ENCODE measurements at regions not wholly inside any gene's neighbourhood (a gene's known extent, or its start where the extent isn't known, plus 50 kb on each side); places are given as distances from the start of the nearest gene placed in this dataset.

DNA sequence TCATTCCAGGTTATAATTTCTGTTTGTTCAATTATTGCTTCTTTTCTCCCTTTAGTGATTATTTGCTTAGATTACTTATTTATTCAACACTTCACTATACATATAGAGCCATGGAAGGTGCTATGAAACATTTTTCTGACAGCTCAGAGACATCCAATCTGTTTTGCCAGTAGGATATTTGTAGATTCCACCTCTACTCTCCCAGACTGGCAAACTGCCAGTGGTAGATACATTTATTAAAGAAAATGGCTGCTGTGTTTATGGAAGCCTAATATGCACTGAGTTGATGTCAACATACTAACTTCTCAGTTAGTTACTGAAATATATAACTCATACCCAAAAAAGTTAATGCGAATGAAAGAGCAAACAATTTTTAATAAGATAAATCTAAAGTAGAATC, 348.6 kb downstream of the TRAM1L1 start:
- H3K27me3 ChIP-seq (ENCODE audit: insufficient read depth, low read length), result no peaks in the 10 kb centered on the region
- Mint-ChIP-seq H3K27ac (no peak overlapping the region), H3K36me3 (no peaks in the 10 kb centered on the region), H3K27me3 (no peaks in the 10 kb centered on the region), H3K9me3 (peaks cover 0 to 9% (median 4%) of the 10 kb centered on the region in 8 donors), H3K4me3 (no peak overlapping the region), H3K4me1 (no peaks in the 10 kb centered on the region)
- no peak for DNase-seq
- peaks cover 0 to 7% of the 10 kb centered on the region in 2 donors for H3K9me3 ChIP-seq (ENCODE audit: control insufficient read depth in 1 of 2, low read length in 2 of 2)
- no peaks in the 10 kb centered on the region for H3K4me1 ChIP-seq (ENCODE audit: insufficient read depth, low read length)
- intact Hi-C loops (cut with micrococcal nuclease), result no loop called here
- POLR2A ChIA-PET (ENCODE audit: partially characterized antibody), result no interaction called here
- H3K4me3 ChIP-seq (ENCODE audit: low read length in 2 of 2), result no peak overlapping the region
- H3K27ac ChIP-seq (ENCODE audit: low read depth, low read length), result no peak overlapping the region
- H3K36me3 ChIP-seq (ENCODE audit: insufficient read depth, low read length), result no peaks in the 10 kb centered on the region
- CTCF ChIA-PET (ENCODE audit: partially characterized antibody), result no interaction called here

GRCh38 chr4:116734178-116734577, 351.2 kb downstream of the TRAM1L1 start:
- DNase-seq, result no peak
- ChIA-PET CTCF (ENCODE audit: partially characterized antibody) (no interaction called here), POLR2A (ENCODE audit: partially characterized antibody) (no interaction called here)
- Mint-ChIP-seq H3K36me3 (no peaks in the 10 kb centered on the region), H3K4me3 (no peak overlapping the region), H3K4me1 (no peaks in the 10 kb centered on the region), H3K27ac (no peak overlapping the region), H3K27me3 (no peaks in the 10 kb centered on the region), H3K9me3 (peaks cover 0 to 4% (median 0%) of the 10 kb centered on the region in 8 donors)
- Histone ChIP-seq H3K36me3 (ENCODE audit: insufficient read depth, low read length) (no peaks in the 10 kb centered on the region), H3K4me3 (ENCODE audit: low read length in 2 of 2) (no peak overlapping the region), H3K27me3 (ENCODE audit: insufficient read depth, low read length) (no peaks in the 10 kb centered on the region), H3K4me1 (ENCODE audit: insufficient read depth, low read length) (no peaks in the 10 kb centered on the region), H3K27ac (ENCODE audit: low read depth, low read length) (no peak overlapping the region), H3K9me3 (ENCODE audit: control insufficient read depth in 1 of 2, low read length in 2 of 2) (peaks cover 0 to 3% of the 10 kb centered on the region in 2 donors)
- intact Hi-C loops (cut with micrococcal nuclease), result no loop called here

DNA sequence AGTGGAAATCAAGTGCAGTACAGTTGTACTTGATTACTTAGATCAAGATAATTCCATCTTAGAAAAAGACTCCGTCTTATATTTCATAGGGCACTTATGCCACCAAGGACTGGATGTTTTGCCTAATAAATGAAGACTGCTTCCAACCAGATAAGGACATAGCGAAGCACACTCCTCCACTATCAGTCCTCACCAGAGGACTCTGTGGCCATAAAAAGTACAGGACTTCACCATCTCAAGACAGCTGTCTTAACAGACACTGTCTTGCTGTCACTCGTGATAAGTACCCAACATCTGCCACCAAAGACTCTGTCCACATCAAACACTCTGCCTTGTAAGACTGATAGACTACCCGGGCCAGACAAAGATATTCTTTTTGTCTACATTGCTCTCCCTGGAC, 352.0 kb downstream of the TRAM1L1 start:
- no peaks in the 10 kb centered on the region for H3K4me1 ChIP-seq (ENCODE audit: insufficient read depth, low read length)
- no peaks in the 10 kb centered on the region for H3K9me3 ChIP-seq (ENCODE audit: control insufficient read depth in 1 of 2, low read length in 2 of 2)
- no peaks in the 10 kb centered on the region for H3K27me3 ChIP-seq (ENCODE audit: insufficient read depth, low read length)
- no peak overlapping the region for H3K27ac Mint-ChIP-seq
- H3K27me3 Mint-ChIP-seq, result no peaks in the 10 kb centered on the region
- H3K36me3 ChIP-seq (ENCODE audit: insufficient read depth, low read length), result no peaks in the 10 kb centered on the region
- H3K9me3 Mint-ChIP-seq, result peaks cover 0 to 4% (median 0%) of the 10 kb centered on the region in 8 donors
- DNase-seq, result no peak
- no peaks in the 10 kb centered on the region for H3K4me1 Mint-ChIP-seq
- H3K36me3 Mint-ChIP-seq, result no peaks in the 10 kb centered on the region
- intact Hi-C loops (cut with micrococcal nuclease), result no loop called here
- H3K4me3 ChIP-seq (ENCODE audit: low read length in 2 of 2), result no peak overlapping the region
- H3K27ac ChIP-seq (ENCODE audit: low read depth, low read length), result no peak overlapping the region
- ChIA-PET CTCF (ENCODE audit: partially characterized antibody) (no interaction called here), POLR2A (ENCODE audit: partially characterized antibody) (no interaction called here)
- no peak overlapping the region for H3K4me3 Mint-ChIP-seq

DNA sequence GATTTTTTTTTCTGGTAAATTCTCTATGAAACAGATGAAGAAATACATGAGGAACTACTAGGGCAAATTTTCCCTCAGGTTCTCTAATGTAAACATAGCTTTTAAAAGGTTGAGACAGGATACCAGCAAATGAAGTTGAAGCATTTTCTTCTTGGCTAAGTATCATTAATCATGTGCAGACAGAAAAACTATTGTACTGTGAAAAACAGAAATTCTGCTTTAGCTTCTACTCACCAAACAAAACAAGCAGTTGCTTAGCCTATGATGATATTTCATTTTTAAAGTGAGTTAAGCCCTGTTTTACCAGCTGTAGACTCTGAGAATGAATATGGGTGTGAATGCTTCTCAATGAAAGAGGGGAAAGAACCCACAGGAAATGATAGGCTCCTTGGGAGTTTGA, 358.9 kb downstream of the TRAM1L1 start:
- H3K36me3 ChIP-seq (ENCODE audit: insufficient read depth, low read length), result no peaks in the 10 kb centered on the region
- no peaks in the 10 kb centered on the region for H3K27me3 Mint-ChIP-seq
- H3K27ac ChIP-seq (ENCODE audit: low read depth, low read length), result no peak overlapping the region
- H3K9me3 Mint-ChIP-seq, result peaks cover 0 to 8% (median 3%) of the 10 kb centered on the region in 8 donors
- H3K4me1 ChIP-seq (ENCODE audit: insufficient read depth, low read length), result no peaks in the 10 kb centered on the region
- no peak overlapping the region for H3K4me3 ChIP-seq (ENCODE audit: low read length in 2 of 2)
- H3K4me1 Mint-ChIP-seq, result no peaks in the 10 kb centered on the region
- H3K27ac Mint-ChIP-seq, result no peak overlapping the region
- ChIA-PET POLR2A (ENCODE audit: partially characterized antibody) (no interaction called here), CTCF (ENCODE audit: partially characterized antibody) (no interaction called here)
- no peak overlapping the region for H3K4me3 Mint-ChIP-seq
- intact Hi-C loops (cut with micrococcal nuclease), result no loop called here
- H3K36me3 Mint-ChIP-seq, result no peaks in the 10 kb centered on the region
- H3K27me3 ChIP-seq (ENCODE audit: insufficient read depth, low read length), result no peaks in the 10 kb centered on the region
- H3K9me3 ChIP-seq (ENCODE audit: control insufficient read depth in 1 of 2, low read length in 2 of 2), result no peaks in the 10 kb centered on the region
- DNase-seq, result no peak

- H3K27me3 ChIP-seq (ENCODE audit: insufficient read depth, low read length), result no peaks in the 10 kb centered on the region
- no peaks in the 10 kb centered on the region for H3K36me3 ChIP-seq (ENCODE audit: insufficient read depth, low read length)
- H3K9me3 ChIP-seq (ENCODE audit: control insufficient read depth in 1 of 2, low read length in 2 of 2), result no peaks in the 10 kb centered on the region
- no peaks in the 10 kb centered on the region for H3K36me3 Mint-ChIP-seq
- H3K27ac Mint-ChIP-seq, result no peak overlapping the region
- no peaks in the 10 kb centered on the region for H3K4me1 Mint-ChIP-seq
- CTCF ChIA-PET (ENCODE audit: partially characterized antibody), result no interaction called here
- POLR2A ChIA-PET (ENCODE audit: partially characterized antibody), result no interaction called here
- H3K27me3 Mint-ChIP-seq, result no peaks in the 10 kb centered on the region
- H3K4me3 Mint-ChIP-seq, result no peak overlapping the region
- no peak for DNase-seq
- no peak overlapping the region for H3K27ac ChIP-seq (ENCODE audit: low read depth, low read length)
- no peaks in the 10 kb centered on the region for H3K4me1 ChIP-seq (ENCODE audit: insufficient read depth, low read length)
- intact Hi-C loops (cut with micrococcal nuclease), result no loop called here
- no peak overlapping the region for H3K4me3 ChIP-seq (ENCODE audit: low read length in 2 of 2)
- peaks cover 0 to 8% (median 3%) of the 10 kb centered on the region in 8 donors for H3K9me3 Mint-ChIP-seq
Observed at GRCh38 chr4:116724249-116724648, 361.1 kb downstream of the TRAM1L1 start.

DNA sequence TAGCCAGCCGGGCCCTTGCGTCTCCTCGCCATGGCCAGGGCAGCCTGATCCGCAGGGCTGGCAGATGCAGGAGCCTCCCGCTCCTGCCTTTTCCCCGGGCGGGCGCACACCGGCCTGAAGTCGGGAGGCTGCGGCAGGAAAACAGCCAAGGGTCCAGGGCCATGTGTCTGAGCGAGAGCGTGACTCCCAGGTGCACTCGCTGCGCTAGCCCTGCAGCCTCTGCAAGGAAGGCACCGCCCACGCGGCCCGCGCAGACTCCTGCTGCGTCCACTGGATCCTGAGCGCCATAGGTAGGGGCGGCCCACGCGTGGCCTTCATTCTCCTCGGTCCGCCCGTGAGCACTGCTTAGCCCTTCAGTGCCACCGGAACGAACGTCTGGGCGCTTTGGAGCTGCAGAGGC, 379.9 kb downstream of the TRAM1L1 start:
- Histone ChIP-seq H3K27me3 (ENCODE audit: insufficient read depth, low read length) (no peaks in the 10 kb centered on the region), H3K4me1 (ENCODE audit: insufficient read depth, low read length) (no peaks in the 10 kb centered on the region), H3K4me3 (ENCODE audit: low read length in 2 of 2) (no peak overlapping the region), H3K36me3 (ENCODE audit: insufficient read depth, low read length) (no peaks in the 10 kb centered on the region), H3K27ac (ENCODE audit: low read depth, low read length) (no peak overlapping the region), H3K9me3 (ENCODE audit: control insufficient read depth in 1 of 2, low read length in 2 of 2) (no peaks in the 10 kb centered on the region)
- intact Hi-C loops (cut with micrococcal nuclease), result no loop called here
- Mint-ChIP-seq H3K4me3 (no peak overlapping the region), H3K36me3 (no peaks in the 10 kb centered on the region), H3K4me1 (no peaks in the 10 kb centered on the region), H3K27me3 (no peaks in the 10 kb centered on the region), H3K9me3 (peaks cover 0 to 16% (median 4%) of the 10 kb centered on the region in 8 donors), H3K27ac (no peak overlapping the region)
- peak in 1 of 5 donors; percentile 39 for DNase-seq
- ChIA-PET POLR2A (ENCODE audit: partially characterized antibody) (no interaction called here), CTCF (ENCODE audit: partially characterized antibody) (no interaction called here)

GRCh38 chr4:116702949-116703348, 382.4 kb downstream of the TRAM1L1 start:
- H3K4me3 Mint-ChIP-seq, result no peak overlapping the region
- no peak overlapping the region for H3K27ac Mint-ChIP-seq
- H3K9me3 Mint-ChIP-seq, result peaks cover under 1 to 24% (median 8%) of the 10 kb centered on the region in 8 donors
- CTCF ChIA-PET (ENCODE audit: partially characterized antibody), result no interaction called here
- Histone ChIP-seq H3K27ac (ENCODE audit: low read depth, low read length) (no peak overlapping the region), H3K36me3 (ENCODE audit: insufficient read depth, low read length) (no peaks in the 10 kb centered on the region), H3K27me3 (ENCODE audit: insufficient read depth, low read length) (no peaks in the 10 kb centered on the region), H3K4me1 (ENCODE audit: insufficient read depth, low read length) (no peaks in the 10 kb centered on the region), H3K4me3 (ENCODE audit: low read length in 2 of 2) (no peak overlapping the region), H3K9me3 (ENCODE audit: control insufficient read depth in 1 of 2, low read length in 2 of 2) (no peaks in the 10 kb centered on the region)
- H3K36me3 Mint-ChIP-seq, result no peaks in the 10 kb centered on the region
- no peaks in the 10 kb centered on the region for H3K4me1 Mint-ChIP-seq
- intact Hi-C loops (cut with micrococcal nuclease), result no loop called here
- H3K27me3 Mint-ChIP-seq, result no peaks in the 10 kb centered on the region
- no peak for DNase-seq
- POLR2A ChIA-PET (ENCODE audit: partially characterized antibody), result no interaction called here

GRCh38 chr4:116688536-116688935, 396.8 kb downstream of the TRAM1L1 start:
- Histone ChIP-seq H3K4me1 (ENCODE audit: insufficient read depth, low read length) (no peaks in the 10 kb centered on the region), H3K27me3 (ENCODE audit: insufficient read depth, low read length) (no peaks in the 10 kb centered on the region), H3K4me3 (ENCODE audit: low read length in 2 of 2) (no peak overlapping the region), H3K27ac (ENCODE audit: low read depth, low read length) (no peak overlapping the region), H3K9me3 (ENCODE audit: control insufficient read depth in 1 of 2, low read length in 2 of 2) (no peaks in the 10 kb centered on the region), H3K36me3 (ENCODE audit: insufficient read depth, low read length) (no peaks in the 10 kb centered on the region)
- CTCF ChIA-PET (ENCODE audit: partially characterized antibody), result no interaction called here
- Mint-ChIP-seq H3K27me3 (no peaks in the 10 kb centered on the region), H3K9me3 (peaks cover 0 to 6% (median 0%) of the 10 kb centered on the region in 8 donors), H3K36me3 (no peaks in the 10 kb centered on the region), H3K4me3 (no peak overlapping the region), H3K4me1 (no peaks in the 10 kb centered on the region), H3K27ac (no peak overlapping the region)
- POLR2A ChIA-PET (ENCODE audit: partially characterized antibody), result no interaction called here
- DNase-seq, result no peak
- intact Hi-C loops (cut with micrococcal nuclease), result no loop called here
